HFF-Myc (cell line): ENCODE measurements at regions not wholly inside any gene's neighbourhood (a gene's known extent, or its start where the extent isn't known, plus 50 kb on each side); places are given as distances from the start of the nearest gene placed in this dataset.
"Not testable (repeated sequence)": the region's sequence is repeated elsewhere in the genome, so short reads cannot be mapped to it uniquely, and the experiment has no call there.

Source experiments
- DNase-seq: peaks from one replicate; pipeline ENCODE4 v3.0.0-alpha.2; 2011; ENCODE audit warnings: low read depth; ENCODE audit errors: extremely low read depth
- H3K4me3 ChIP-seq: replicated peaks from 2 replicates; pipeline ENCODE4 v1.5.1; 2011; ENCODE audit warnings: low read depth, mild to moderate bottlenecking, control low read depth, low read length
- CTCF ChIP-seq: IDR thresholded peaks from 2 replicates; pipeline ENCODE4 v1.5.1; 2012; ENCODE audit warnings: mild to moderate bottlenecking, low read depth, low read length, control low read depth; ENCODE audit errors: missing control alignments

- DNase-seq = no peak
- TF ChIP-seq CTCF = no peak
- H3K4me3 ChIP-seq = no peak overlapping the region
Measured at GRCh38 chr6:141780296-141780695, 352.4 kb upstream of the GJE1 start.

DNA sequence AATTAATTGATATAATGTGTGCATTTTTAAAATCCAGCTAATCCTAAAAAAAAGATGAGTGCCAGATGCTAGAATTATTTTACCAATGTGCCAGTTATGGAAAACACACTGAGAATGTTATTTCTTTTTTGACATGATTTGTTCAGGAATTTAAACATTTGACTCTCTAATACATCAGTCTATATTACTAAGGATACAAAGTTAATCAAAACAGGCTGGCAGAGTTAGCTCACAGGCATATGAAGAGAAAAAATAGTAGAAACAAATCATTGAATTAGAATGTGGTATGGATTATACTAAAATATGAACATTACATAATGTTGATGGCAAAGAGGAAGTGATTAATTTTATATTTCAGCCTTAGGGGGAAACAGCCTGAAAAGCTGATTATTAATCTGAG, 368.3 kb upstream of the GJE1 start:
- TF ChIP-seq CTCF = no peak
- H3K4me3 ChIP-seq = no peak overlapping the region

DNA sequence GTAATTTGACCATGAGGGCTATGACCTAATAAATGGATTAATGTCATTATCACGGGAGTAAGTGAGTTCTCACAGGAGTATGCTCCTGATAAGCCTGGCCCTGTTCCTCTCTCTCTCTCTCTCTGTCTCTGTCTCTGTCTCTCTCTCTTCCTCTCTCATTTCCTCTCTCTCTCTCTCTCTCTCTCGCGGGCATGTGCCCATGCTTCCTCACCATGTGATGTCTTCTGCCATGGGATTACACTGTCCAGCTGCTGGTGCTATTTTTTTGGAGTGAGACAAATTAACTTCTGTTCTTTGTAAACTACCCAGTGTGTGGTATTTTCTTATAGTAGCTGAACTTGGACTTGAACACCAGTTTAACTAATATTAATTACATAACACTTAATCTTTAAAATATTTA, 374.3 kb upstream of the GJE1 start:
- DNase-seq = no peak
- H3K4me3 ChIP-seq = no peak overlapping the region
- TF ChIP-seq CTCF = no peak

More for the DNA sequence above, 368.3 kb upstream of the GJE1 start:
- DNase-seq = no peak

DNA sequence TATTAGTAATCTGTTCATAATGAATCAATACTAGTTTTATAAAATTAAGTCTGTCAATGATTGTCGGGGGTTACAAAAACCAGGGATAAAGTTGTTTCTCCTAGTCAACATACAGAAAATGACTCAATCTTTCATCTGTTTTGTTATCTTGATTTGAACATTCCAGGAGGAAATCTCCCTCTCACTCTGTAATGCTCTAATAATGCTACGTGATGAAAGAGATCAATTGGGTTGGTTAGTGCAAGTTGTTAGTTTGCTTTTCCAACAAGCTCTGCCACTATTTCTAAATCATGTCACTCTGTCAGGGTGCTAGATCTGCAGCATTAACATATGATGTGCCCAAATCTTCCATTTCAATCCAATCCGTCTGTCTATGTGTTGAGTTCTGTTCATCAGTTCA, 379.5 kb upstream of the GJE1 start:
- no peak for DNase-seq
- H3K4me3 ChIP-seq = no peak overlapping the region
- no peak for TF ChIP-seq CTCF

- DNase-seq = no peak
- no peak overlapping the region for H3K4me3 ChIP-seq
- no peak for TF ChIP-seq CTCF
Measured at GRCh38 chr6:141752677-141753076, 380.0 kb upstream of the GJE1 start.

DNA sequence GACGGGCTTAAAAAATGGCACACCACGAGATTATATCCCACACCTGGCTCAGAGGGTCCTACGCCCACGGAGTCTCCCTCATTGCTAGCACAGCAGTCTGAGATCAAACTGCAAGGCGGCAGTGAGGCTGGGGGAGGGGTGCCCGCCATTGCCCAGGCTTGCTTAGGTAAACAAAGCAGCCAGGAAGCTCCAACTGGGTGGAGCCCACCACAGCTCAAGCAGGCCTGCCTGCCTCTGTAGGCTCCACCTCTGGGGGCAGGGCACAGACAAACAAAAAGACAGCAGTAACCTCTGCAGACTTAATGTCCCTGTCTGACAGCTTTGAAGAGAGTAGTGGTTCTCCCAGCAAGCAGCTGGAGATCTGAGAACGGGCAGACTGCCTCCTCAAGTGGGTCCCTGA, 386.4 kb upstream of the GJE1 start:
- not testable (repeated sequence) for H3K4me3 ChIP-seq, DNase-seq

GRCh38 chr6:141744971-141745370, 387.8 kb upstream of the GJE1 start:
- DNase-seq = peak; percentile 16
- H3K4me3 ChIP-seq = no peak overlapping the region
- TF ChIP-seq CTCF = no peak
